ENCODE measurements at regions not wholly inside any gene's neighbourhood (a gene's known extent, or its start where the extent isn't known, plus 50 kb on each side); places are given as distances from the start of the nearest gene placed in this dataset.

- no peak for TF ChIP-seq POLR2A (IDR thresholded peaks at IDR 0.05)
- TF ChIP-seq POLR2AphosphoS5 (IDR thresholded peaks at IDR 0.05), result no peak
- TF ChIP-seq, protein P1, sequence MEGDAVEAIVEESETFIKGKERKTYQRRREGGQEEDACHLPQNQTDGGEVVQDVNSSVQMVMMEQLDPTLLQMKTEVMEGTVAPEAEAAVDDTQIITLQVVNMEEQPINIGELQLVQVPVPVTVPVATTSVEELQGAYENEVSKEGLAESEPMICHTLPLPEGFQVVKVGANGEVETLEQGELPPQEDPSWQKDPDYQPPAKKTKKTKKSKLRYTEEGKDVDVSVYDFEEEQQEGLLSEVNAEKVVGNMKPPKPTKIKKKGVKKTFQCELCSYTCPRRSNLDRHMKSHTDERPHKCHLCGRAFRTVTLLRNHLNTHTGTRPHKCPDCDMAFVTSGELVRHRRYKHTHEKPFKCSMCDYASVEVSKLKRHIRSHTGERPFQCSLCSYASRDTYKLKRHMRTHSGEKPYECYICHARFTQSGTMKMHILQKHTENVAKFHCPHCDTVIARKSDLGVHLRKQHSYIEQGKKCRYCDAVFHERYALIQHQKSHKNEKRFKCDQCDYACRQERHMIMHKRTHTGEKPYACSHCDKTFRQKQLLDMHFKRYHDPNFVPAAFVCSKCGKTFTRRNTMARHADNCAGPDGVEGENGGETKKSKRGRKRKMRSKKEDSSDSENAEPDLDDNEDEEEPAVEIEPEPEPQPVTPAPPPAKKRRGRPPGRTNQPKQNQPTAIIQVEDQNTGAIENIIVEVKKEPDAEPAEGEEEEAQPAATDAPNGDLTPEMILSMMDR (IDR thresholded peaks at IDR 0.05), result no peak
Measured at GRCh38 chr1:199843861-199844260, 183.6 kb upstream of the NR5A2 start.

Measured in upper lobe of left lung (tissue), 4 donors.